Endothelial cell of hepatic sinusoid (primary cell): ENCODE measurements at regions not wholly inside any gene's neighbourhood (a gene's known extent, or its start where the extent isn't known, plus 50 kb on each side); places are given as distances from the start of the nearest gene placed in this dataset.

Experiments
- in situ Hi-C: cut with HindIII; loops from 2 replicates; pipeline ENCODE4 v1.10.0; 2017; ENCODE audit warnings: low sequenced_read_pairs

DNA sequence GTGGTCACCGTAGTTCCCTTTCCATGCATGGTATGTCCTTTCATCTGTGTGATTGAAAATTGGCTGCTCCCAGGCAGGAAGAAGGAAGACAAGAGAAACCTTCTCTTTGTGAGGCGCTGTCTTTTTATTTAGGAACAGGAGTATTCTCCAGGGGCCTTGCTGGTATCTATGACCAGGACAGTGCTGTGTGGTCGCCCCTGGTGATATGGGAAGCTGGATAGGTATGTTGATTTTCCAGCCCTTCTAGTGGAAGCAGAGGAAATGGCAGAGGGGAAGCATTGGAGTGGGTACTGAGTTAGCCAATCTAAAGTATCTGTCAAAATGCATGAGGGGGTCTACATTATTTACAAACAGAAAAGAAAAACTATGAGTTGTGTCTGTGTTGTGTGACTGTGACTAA, 226.6 kb downstream of the MTX2 start:
- in situ Hi-C loops, result no loop called here

DNA sequence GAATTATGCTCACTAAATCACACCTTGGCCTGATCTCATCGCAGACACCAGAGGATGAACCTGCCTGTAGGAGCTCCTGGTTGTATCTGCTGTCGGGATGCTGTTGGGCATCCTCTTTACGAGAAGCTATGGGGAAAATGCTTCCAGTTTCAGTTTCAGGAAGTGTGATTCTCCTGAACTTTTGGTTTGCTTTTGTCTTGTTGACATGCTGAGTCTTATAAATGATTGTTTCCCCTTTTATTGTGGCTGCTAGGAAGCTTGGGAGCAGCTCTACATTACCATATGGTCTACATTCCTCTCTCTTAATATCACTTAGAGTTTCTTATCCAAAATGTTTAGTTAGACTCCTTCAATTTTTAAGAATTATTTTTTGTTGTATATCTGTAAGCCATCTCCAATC, 227.5 kb downstream of the MTX2 start:
- in situ Hi-C loops, result no loop called here

DNA sequence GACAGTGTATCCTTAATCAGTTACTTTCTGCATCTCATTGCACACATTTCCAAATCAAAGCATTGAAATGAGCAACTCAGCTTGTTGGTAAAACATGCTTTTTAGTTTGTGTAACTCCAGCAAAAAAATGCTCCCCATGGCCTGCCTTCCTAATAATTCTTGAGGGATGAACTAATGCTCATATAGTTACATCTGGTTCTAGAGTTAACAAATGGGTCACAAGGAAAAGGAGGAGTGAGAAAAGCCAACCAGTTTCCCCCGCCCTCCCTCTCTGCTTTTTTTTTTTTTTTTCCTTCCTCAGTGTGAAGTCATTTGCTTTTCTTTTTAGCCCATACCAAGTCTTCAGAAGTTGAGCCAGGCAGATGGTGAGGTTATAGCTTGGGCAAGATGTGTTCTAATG, 231.7 kb downstream of the MTX2 start:
- in situ Hi-C loops, result no loop called here

DNA sequence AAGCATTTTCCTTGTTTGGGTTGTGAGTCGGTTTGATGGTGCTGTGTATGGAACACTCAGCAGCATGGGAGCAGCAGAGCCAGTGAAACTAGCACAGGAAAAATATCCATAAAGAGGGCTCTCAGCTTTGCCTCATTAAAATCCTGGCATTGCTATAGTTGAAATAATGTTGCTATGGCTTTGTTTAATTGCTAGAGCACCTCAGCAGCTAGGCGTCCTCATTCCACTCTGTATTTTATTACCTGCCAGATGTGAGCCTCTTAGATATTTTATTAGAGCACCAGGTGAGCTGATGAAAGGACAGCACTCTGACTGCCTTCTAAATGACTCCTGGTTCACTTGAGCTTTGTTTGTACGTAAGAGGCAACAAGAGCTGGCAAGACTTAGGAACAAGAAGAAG, 232.4 kb downstream of the MTX2 start:
- in situ Hi-C loops, result no loop called here

DNA sequence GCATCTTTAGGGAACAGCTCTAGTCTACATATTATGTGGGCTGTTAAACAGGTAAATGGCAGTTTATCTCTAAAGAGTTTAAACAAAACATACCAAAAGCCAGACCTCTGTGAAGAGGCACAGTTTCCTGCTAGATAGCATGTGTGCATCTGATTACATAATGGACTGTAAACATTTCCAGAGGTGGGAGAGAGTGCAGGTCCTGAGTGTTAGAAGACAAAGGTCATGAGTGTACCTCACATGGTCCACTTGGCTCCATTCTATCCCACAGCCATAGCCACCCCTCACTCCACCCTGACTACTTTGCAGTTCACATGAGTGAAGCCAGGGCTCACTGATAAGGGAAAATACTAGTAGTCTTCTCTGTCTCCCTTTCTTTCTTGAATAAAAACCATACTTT, 233.4 kb downstream of the MTX2 start:
- in situ Hi-C loops, result no loop called here

DNA sequence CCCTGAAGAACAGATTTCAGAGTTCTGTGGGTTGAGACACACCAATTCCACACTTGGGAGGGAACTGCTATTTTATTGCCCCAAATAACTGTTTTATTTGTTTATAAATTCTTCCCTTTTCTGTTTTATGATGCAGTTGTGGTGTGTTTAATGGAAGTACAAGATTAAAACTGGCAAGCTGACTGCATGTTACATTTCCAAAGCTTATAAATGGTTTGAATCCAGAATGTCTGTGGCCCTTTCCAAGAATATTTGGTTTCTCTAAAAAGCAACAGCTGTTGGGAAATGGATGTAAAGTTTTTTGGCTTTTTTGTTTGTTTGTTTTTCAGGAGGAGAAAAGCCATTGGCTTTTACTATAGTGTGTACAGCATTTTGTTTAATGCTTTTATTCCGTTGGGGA, 234.5 kb downstream of the MTX2 start:
- in situ Hi-C loops, result no loop called here

DNA sequence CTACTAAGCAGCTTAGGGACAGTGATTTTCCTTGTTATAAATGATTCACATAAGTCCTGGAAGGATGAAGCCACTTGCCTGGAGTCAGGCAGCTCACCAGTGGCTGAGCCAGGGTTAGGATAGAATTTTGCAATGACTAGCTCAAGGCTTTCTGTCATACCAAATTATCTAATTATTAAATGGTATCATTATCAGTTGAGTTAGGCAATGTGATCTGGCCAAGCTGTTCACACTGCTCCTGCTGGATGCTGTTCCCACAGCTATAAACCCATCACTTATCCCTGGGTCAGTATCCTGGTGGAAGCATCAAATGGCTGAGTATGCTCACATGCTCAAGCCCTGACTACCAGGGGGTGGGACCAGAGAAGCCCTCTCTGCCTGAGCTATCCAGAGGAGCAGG, 235.2 kb downstream of the MTX2 start:
- in situ Hi-C loops, result no loop called here

DNA sequence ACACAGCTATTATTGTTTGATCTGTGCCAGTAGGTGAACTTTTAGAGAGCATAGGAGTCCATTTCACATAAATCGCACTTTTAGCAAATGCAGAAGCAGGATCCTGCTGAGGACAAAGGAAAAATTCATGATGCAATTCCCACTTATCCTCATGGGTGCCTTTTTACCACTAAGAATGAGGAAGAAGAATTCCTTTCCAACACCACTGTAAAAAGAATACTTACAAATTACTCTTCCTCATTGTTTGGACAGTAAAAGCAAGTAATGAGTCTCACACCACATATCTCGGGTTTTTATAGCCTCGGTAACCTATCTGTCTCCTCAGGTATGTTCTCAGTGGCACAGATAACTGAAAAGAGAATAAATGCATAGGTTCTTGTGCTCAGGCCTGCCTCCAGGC, 238.5 kb downstream of the MTX2 start:
- in situ Hi-C loops, result no loop called here

DNA sequence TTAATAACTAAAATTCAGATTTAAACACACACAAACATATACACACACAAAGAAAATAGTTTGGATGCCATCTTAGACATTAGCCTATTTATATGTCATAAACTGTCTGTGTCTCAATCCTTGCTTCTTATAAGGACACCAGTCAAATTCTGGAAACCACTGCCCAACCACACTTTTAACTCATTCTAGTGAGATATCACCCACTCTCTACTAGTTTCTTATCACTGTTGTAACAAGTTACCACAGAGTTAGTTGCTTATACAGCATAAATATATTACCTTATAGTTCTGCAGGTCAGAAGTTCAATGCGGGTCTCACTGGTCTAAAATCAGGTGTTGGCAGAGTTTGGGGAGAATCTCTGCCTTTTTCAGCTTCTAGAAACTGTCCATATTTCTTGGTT, 239.1 kb downstream of the MTX2 start:
- in situ Hi-C loops, result no loop called here

DNA sequence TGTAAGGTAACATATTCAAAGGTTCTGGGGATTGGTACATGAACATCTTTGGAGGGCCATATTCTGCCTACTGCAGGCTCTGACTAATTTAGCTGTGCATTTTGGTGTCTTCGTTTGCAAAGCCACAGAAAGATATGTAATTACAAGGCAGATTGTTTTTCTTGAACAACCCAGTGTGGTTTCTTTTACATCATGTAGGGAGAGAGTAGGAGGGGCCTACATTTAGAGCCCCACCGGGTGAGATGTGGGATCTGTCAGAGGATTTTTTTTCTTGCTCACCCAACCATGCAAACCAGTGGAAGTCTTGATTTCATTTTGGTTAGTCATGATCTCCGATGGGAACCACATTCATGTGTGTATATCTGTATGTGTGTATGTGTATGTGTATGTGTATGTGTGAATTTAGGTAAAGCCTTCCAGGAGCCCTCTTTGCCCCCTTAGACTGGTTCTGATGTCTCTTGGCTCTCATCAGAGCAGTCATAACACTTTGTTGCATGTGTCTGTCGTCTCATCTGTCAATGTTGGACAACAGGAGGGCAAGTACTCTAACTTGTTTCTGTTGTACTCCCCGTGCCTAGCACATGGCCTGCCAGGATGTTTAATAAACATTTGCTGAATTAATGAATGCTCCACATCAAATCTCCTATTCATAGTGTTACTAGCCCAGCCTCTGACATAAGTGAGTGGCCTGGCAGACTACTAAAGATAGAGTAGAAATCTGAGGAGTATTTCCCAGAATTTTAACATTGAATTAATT, 239.9 kb downstream of the MTX2 start:
- in situ Hi-C loops, result no loop called here

DNA sequence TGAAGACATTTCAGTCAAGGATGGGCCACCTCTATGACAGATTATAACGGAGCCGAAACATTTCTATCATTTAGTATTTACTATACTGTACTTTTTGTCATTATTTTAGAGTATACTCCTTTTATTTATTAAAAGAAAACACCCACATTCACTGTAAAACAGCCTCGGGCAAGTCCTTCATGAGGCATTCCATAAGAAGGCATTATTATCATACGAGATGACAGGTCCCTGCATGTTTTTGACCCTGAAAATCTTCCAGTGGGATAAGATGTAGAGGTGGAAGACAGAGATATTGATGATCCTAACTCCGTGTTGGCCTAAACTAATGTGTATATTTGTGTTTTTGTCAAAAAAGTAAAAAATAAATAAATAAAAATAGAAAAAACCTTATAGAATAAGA, 245.0 kb downstream of the MTX2 start:
- in situ Hi-C loops, result loop anchor here (5.0 kb wide), 1 partner anchor 47 kb away; no protein-coding TSS in a partner anchor

DNA sequence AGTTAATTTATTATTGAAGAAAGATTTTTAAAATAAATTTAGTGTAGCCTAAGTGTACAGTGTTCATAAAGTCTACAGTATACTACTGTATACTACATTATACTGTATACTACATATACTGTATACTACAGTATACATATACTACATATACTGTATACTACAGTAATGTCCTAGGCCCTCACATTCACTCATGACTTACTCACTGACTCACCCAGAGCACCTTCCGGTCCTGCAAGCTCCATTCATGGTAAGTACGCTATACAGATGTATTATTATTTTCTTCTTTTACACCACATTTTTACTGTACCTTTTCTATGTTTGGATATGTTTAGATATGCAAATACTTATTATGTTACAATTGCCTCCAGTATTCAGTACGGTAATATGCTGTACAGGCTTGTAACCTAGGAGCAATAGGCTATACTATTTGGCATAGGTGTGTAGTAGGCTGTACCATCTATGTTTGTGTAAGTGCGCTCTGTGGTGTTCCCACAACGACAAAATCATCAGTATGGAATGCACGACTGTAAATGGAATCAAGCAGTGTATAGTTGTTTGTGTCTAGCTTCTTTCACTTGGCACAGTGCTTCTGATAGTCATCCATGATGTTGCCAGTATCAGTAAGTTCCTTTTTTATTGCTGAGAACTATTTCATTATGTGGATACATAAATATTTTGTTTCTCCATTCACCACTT, 245.7 kb downstream of the MTX2 start:
- in situ Hi-C loops, result loop anchor here (5.0 kb wide), 1 partner anchor 48 kb away; no protein-coding TSS in a partner anchor

DNA sequence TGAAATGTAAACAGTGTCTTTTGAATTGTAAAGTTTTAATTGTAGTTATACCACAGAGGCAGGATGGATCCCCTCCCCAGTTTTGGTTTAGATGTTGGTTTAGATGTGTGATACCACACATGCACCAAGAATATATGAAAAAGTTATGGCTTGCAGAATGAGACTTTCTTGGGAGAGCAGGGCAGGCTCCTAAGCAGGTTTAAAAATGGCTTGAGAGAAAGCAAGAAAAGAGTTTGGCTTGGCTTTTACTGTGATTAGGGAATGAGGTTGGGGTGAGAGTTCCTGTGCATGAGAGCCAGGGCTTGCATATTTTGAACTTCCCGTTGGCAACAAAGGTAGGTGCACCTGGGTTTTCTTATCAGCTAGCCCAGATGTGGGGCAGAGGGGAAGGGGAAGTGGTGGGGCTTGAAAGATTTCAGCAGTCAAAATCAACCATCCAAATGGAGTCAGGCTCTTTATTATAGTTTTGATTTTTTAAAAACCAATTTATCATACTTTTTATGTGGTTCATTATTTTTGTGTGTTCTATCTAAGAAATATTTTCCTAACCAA, 246.9 kb downstream of the MTX2 start:
- in situ Hi-C loops, result no loop called here

DNA sequence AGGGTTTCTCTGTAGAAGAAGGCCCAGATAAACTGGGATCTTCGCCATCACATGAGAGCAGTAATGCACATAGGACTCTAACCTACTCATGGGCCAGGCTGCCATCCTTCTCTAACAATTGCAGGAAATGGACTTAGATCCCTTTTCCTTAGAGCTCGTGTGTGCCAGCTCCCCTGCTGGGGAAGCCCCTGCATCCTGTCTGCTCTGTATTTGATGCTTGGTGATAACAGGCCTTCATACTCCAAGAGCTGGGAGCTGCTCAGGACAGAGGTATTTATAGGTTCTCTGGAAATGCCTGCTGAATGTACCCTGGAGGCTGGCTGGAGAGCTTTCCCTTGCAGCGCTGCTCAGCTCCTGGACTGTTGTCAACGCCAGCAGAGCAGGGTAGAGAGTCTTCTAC, 249.6 kb downstream of the MTX2 start:
- in situ Hi-C loops, result no loop called here

DNA sequence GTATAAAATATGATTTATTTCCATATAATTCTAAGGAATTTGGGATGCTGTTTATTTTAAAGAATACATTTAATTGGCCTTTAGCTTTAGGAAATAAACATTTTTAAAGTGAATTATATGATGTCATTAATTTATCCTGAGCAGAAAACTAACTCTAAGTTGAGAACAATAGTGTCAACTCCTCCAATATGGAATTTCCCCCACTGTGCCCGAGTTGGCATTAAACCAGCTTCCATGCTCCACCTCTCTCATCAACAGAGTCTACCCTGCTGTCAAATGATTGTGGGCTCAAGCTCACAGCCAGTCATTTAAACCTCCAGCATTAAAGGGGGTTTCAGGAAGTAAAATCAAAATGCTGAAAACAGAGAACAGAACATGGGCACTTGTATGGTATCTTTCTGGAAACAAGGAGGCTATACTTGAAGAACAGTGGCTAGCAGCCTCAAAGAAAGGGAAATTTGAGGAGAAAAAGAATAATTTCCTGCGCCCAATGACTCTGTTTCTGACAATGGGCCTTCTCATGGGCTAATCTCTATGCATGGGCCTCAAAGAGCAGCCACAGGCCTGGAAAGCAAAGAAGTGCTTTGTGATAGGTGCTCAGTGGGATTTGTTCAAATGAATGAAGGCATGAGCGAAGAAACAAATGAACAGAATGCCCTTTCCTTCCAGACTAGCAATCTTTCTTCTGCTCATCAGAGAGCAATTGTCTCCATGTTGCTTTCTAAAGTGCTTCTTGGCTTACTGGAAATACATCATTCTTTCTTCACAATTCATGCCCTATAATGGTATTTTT, 252.8 kb downstream of the MTX2 start:
- in situ Hi-C loops, result no loop called here

DNA sequence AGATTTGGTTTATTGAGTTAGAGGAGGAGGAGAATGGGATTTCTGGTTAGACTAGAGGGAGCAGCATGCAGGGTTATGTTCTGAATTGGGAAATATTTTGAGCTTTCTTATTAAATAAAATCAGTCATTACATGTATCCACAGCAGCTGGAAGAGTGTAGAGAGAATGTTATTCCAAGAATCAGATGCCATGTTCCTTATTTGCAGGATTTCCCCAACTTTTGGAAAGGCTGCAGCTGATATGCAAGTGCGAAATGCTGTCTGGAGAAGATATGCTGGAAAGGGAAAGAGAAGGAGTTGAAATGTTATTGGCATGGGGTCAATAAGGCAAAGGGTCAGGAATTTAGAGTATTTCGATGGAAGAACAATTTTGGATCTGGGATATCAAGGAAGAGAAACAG, 255.8 kb downstream of the MTX2 start:
- in situ Hi-C loops, result no loop called here

DNA sequence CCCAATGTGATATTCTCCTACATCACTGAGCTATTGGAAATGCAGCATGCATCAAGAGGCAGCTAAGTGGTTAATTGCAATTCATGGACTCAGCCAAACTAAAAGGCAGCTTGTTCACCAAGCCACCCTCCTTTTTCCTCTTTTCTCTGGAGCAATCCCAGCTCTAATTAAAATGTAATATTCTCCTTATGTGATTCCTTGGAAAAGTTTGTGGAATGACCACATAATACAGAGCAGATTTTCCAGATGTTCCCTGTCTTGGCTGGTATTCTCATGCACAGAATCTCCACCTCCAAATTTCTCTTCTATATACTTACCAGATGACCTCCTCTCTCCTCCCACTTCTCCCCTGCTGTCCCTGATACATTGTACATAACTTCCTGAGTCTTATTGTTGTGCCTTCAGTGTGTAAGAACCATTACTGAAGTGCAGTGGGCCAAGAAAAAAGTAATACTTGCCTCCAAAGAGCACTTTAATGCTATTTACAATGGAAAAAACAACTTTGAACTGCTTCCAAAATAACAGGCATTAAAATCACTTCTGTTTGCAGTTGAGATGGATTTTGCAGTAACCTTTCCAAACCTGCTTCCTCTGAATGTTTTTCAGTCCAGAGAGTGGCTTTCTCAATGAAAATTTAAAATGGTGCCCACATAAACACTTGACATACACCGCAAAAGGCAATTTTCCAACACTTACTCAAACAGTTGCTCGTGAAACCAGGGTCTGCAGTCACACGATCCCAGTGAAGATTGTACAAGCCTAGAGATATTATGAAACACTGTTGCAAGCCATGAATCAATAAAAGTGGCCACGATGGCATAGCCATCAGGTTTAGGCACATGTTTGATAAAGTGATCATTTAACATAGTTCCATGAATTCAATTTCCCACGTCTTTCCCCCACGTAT, 258.0 kb downstream of the MTX2 start:
- in situ Hi-C loops, result no loop called here

DNA sequence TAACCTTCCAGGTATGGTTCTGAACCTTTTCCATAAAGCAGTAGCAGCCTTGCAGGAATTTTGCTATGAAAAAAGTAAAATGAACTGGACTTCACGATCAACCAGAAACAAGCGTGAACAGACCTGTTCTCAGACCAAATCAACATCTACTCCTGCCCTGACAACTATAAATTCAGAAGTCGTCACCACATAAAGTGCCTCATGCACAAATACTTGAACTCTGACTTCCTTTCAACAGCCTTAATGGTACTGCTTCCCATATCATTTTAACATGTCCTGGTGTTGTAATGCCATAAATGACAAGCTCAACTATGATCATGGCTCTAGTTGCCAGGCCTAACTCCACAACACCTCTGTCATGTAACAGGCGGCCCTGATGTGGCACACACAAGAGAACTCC, 262.4 kb downstream of the MTX2 start:
- in situ Hi-C loops, result loop anchor here (5.0 kb wide), 1 partner anchor 56 kb away; no protein-coding TSS in a partner anchor

DNA sequence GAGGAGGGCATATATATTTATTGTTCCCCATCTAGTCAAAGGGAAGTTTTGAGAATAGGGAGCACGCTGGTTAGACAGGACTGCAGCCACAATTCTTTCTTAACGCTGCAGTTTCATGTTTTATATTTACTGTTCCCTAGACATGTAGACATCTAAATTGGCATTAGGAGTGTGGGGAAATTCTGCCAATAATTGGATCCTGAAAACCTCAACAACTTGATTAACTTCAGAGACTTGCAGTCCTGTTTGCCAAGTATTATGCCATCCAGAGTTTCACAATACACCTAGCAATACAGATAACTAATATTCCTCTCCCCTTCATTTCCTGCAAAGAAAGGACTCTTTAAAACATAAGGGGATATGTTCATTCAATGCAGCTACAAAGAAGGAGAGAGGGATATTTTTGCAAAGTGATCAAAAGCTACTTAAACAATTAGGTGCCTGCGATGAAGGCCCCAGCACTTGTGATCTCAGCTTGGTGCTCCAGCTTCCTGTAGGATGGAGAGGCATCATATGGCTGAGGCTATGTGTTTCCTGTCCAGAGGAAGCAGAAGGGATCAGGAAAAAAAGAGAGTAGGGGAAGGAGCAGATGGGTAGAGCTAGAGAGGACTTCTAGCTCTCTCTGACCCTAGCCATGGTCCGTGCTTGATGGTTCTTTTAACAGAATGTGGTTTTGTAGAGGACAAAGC, 264.4 kb downstream of the MTX2 start:
- in situ Hi-C loops, result loop anchor here (5.0 kb wide), 1 partner anchor 54 kb away; no protein-coding TSS in a partner anchor
